H1 (cell line): ENCODE measurements at regions not wholly inside any gene's neighbourhood (a gene's known extent, or its start where the extent isn't known, plus 50 kb on each side); places are given as distances from the start of the nearest gene placed in this dataset.

Experiments
- CTCF ChIA-PET: fragments of 300-600 bp; sonication (Branson Sonifier 250); formaldehyde crosslinking; loops from one replicate; lab custom pipeline; 2021; ENCODE audit not compliant: partially characterized antibody; lab: Charles Lee
- POLR2A ChIA-PET: fragments of 300-600 bp; sonication (Branson Sonifier 250); formaldehyde crosslinking; loops from one replicate; lab custom pipeline; 2021; ENCODE audit warnings: inconsistent platforms; ENCODE audit not compliant: partially characterized antibody; lab: Charles Lee
- DNase-seq, 2 experiments: peaks; one replicate each; pipeline versions ENCODE4 v3.0.0 to v3.0.0-alpha.2; 2010 to 2022; ENCODE audit warnings: low spot score in 2 of 2, low read depth in 1 of 2, mixed read lengths in 1 of 2
- FAIRE-seq: peaks from 2 replicates; lab custom pipeline; 2011; peaks lifted over from hg19 to GRCh38; lab: Jason Lieb, UNC
- H2AFZ ChIP-seq: 2 replicates; pipeline ENCODE4 v1.8.1; 2012; ENCODE audit warnings: low read length, inconsistent platforms
- H2AK5ac ChIP-seq: 2 replicates; pipeline ENCODE4 v1.6.1; 2013; ENCODE audit warnings: low read depth, low read length
- H2BK120ac ChIP-seq: replicated peaks from 2 replicates; pipeline ENCODE3; 2013; ENCODE audit warnings: low read depth, low read length, inconsistent platforms
- H2BK12ac ChIP-seq: 2 replicates; pipeline ENCODE4 v1.6.1; 2013; ENCODE audit warnings: low read depth, low read length
- H2BK15ac ChIP-seq: 2 replicates; pipeline ENCODE4 v1.6.1; 2013; ENCODE audit warnings: low read length
- H2BK20ac ChIP-seq: 2 replicates; pipeline ENCODE4 v1.6.1; 2013; ENCODE audit warnings: low read length
- H2BK5ac ChIP-seq: 2 replicates; pipeline ENCODE4 v1.6.1; 2013; ENCODE audit warnings: low read depth, low read length
- H3K14ac ChIP-seq: 2 replicates; pipeline ENCODE4 v1.6.1; 2013; ENCODE audit warnings: inconsistent platforms; ENCODE audit not compliant: insufficient read length
- H3K18ac ChIP-seq: 2 replicates; pipeline ENCODE4 v1.6.1; 2013; ENCODE audit warnings: low read length; ENCODE audit errors: extremely low read depth
- H3K23ac ChIP-seq: 2 replicates; pipeline ENCODE4 v1.6.1; 2013; ENCODE audit warnings: inconsistent platforms; ENCODE audit not compliant: insufficient read length
- H3K23me2 ChIP-seq: 2 replicates; pipeline ENCODE4 v1.6.1; 2013; ENCODE audit warnings: low read depth, low read length
- H3K27ac ChIP-seq: 2 replicates; pipeline ENCODE4 v1.6.1; 2011; ENCODE audit warnings: low read depth, low read length, inconsistent platforms
- H3K27me3 ChIP-seq, 4 experiments: replicated peaks in 1 of 4; 1 replicate in 1 of 4; 2 replicates in 3 of 4; pipeline versions ENCODE4 v1.6.1 to v1.8.1; 2011 to 2013; ENCODE audit warnings: low read length in 3 of 4, mild to moderate bottlenecking in 3 of 4, inconsistent platforms in 2 of 4, mixed read lengths in 2 of 4, moderate library complexity in 1 of 4; ENCODE audit not compliant: control insufficient read depth in 3 of 4, insufficient read depth in 3 of 4; ENCODE audit errors: extremely low read depth in 1 of 4
- H3K36me3 ChIP-seq, 4 experiments: 2 replicates each; pipeline versions ENCODE4 v1.6.1 to v1.8.1; 2011 to 2013; ENCODE audit warnings: mild to moderate bottlenecking in 4 of 4, low read length in 3 of 4, moderate library complexity in 2 of 4, control low read depth in 1 of 4, inconsistent platforms in 1 of 4; ENCODE audit not compliant: insufficient read depth in 4 of 4, control insufficient read depth in 2 of 4
- H3K4ac ChIP-seq: replicated peaks from 2 replicates; pipeline ENCODE3; 2013; ENCODE audit warnings: low read length, low read depth, mixed read lengths, inconsistent platforms; ENCODE audit not compliant: insufficient read length
- H3K4me1 ChIP-seq, 4 experiments: replicated peaks in 1 of 4; 1 replicate in 1 of 4; 2 replicates in 3 of 4; pipeline versions ENCODE4 v1.6.1 to v1.8.1; 2011 to 2013; ENCODE audit warnings: low read length in 3 of 4, inconsistent platforms in 2 of 4, mixed read lengths in 1 of 4; ENCODE audit not compliant: insufficient read depth in 4 of 4, control insufficient read depth in 3 of 4
- H3K4me2 ChIP-seq, 2 experiments: 2 replicates each; pipeline versions ENCODE4 v1.6.1 to v1.8.1; 2011 to 2013; ENCODE audit warnings: low read depth in 2 of 2, low read length in 2 of 2, control low read depth in 1 of 2, inconsistent platforms in 1 of 2, mild to moderate bottlenecking in 1 of 2; ENCODE audit not compliant: insufficient read depth in 1 of 2
- H3K4me3 ChIP-seq, 4 experiments: fragments of 200-600, 300-600 bp in 1 of 4; sonication (generic), shearing (Covaris generic), sonication (Bioruptor Twin) in 1 of 4; 2 replicates each; pipeline versions ENCODE4 v1.5.1 to v1.8.1; 2011 to 2016; ENCODE audit warnings: low read length in 4 of 4, low read depth in 3 of 4, control low read depth in 2 of 4, inconsistent platforms in 2 of 4, mild to moderate bottlenecking in 2 of 4, mixed read lengths in 1 of 4, moderate library complexity in 1 of 4; ENCODE audit not compliant: insufficient read depth in 2 of 4; ENCODE audit errors: extremely low read depth in 1 of 4
- H3K56ac ChIP-seq: replicated peaks from 2 replicates; pipeline ENCODE3; 2013; ENCODE audit warnings: low read depth, mild to moderate bottlenecking, mixed read lengths, low read length, inconsistent platforms; ENCODE audit not compliant: insufficient read length
- H3K79me1 ChIP-seq: 2 replicates; pipeline ENCODE4 v1.6.1; 2013; ENCODE audit warnings: low read depth, low read length, control low read depth
- H3K79me2 ChIP-seq, 2 experiments: 2 replicates each; pipeline versions ENCODE4 v1.6.1 to v1.8.1; 2012 to 2013; ENCODE audit warnings: low read length in 2 of 2, mild to moderate bottlenecking in 2 of 2, inconsistent platforms in 1 of 2; ENCODE audit not compliant: insufficient read depth in 2 of 2, control insufficient read depth in 1 of 2
- H3K9ac ChIP-seq, 4 experiments: replicated peaks in 1 of 4; 1 replicate in 1 of 4; 2 replicates in 3 of 4; pipeline versions ENCODE4 v1.6.1 to v1.8.1; 2011 to 2013; ENCODE audit warnings: low read depth in 3 of 4, low read length in 3 of 4, control low read depth in 2 of 4, mild to moderate bottlenecking in 2 of 4, moderate library complexity in 2 of 4, inconsistent platforms in 1 of 4; ENCODE audit errors: extremely low read depth in 1 of 4
- H3K9me3 ChIP-seq, 2 experiments: 2 replicates each; pipeline versions ENCODE4 v1.6.1 to v1.8.1; 2012 to 2013; ENCODE audit warnings: mild to moderate bottlenecking in 2 of 2, moderate library complexity in 2 of 2, control low read depth in 1 of 2, inconsistent platforms in 1 of 2, low read depth in 1 of 2, low read length in 1 of 2, mixed read lengths in 1 of 2; ENCODE audit not compliant: insufficient read depth in 2 of 2
- H4K20me1 ChIP-seq, 2 experiments: replicated peaks in 1 of 2; 2 replicates each; pipeline versions ENCODE3 to v1.8.1; 2011 to 2013; ENCODE audit warnings: inconsistent platforms in 2 of 2, low read length in 2 of 2, mild to moderate bottlenecking in 1 of 2; ENCODE audit not compliant: insufficient read depth in 2 of 2, control insufficient read depth in 1 of 2
- H4K5ac ChIP-seq: 2 replicates; pipeline ENCODE4 v1.6.1; 2013; ENCODE audit warnings: low read length, low read depth, mixed read lengths, inconsistent platforms; ENCODE audit not compliant: insufficient read length
- H4K8ac ChIP-seq: 2 replicates; pipeline ENCODE4 v1.8.0; 2013; ENCODE audit warnings: mild to moderate bottlenecking, moderate library complexity, low read length, inconsistent platforms; ENCODE audit not compliant: insufficient read depth; ENCODE audit errors: extremely low read depth
- H4K91ac ChIP-seq: replicated peaks from 2 replicates; pipeline ENCODE3; 2013; ENCODE audit warnings: low read length, mixed read lengths, inconsistent platforms; ENCODE audit not compliant: insufficient read length
- MAFK ChIP-seq: IDR thresholded peaks from 2 replicates; pipeline ENCODE4 v1.6.1; 2012; ENCODE audit warnings: low read depth, mild to moderate bottlenecking, improper control_type of control experiment, low read length
- POLR2AphosphoS5 ChIP-seq: IDR thresholded peaks from 2 replicates; pipeline ENCODE4 v1.6.1; 2011; ENCODE audit warnings: low read depth, low read length
- WGBS, 2 experiments: shearing (Covaris generic) in 1 of 2; methylation state at CpG; one replicate each; pipeline versions ENCODE4 v1.1.6 to v1.1.7; 2013 to 2015; ENCODE audit warnings: low lambda C conversion rate in 2 of 2, mixed read lengths in 2 of 2, inconsistent platforms in 1 of 2, low coverage in 1 of 2, missing lambda C conversion rate in 1 of 2; ENCODE audit not compliant: insufficient replicate concordance in 2 of 2, insufficient coverage in 1 of 2, insufficient read length in 1 of 2; ENCODE audit errors: extremely low coverage in 1 of 2, missing lambda C conversion rate in 1 of 2; 5-methylcytosine and 5-hydroxymethylcytosine counted together

GRCh38 chr12:112734859-112735695 lies 56.5 kb upstream of the RPH3A start:
- no peak overlapping the region for H2AFZ ChIP-seq
- H3K27me3 ChIP-seq = no peaks in the 10 kb centered on the region
- H3K27ac ChIP-seq = no peak overlapping the region
- no peaks in the 10 kb centered on the region for H3K79me2 ChIP-seq
- no peak overlapping the region for H3K4me3 ChIP-seq
- H3K23ac ChIP-seq = no peak overlapping the region
- H3K9ac ChIP-seq = no peak overlapping the region
- ChIA-PET CTCF (interaction anchor here (0.6 to 0.8 kb wide), 2 partner anchors 57 to 163 kb away, joined by 3 to 4 read pairs; no protein-coding TSS in a partner anchor), POLR2A (no interaction called here)
- no peaks in the 10 kb centered on the region for H3K36me3 ChIP-seq
- H3K23me2 ChIP-seq = peaks cover 2% of the 10 kb centered on the region; the same call in 1 of the 2 replicates
- no peak overlapping the region for H3K4ac ChIP-seq
- H3K4me2 ChIP-seq = no peak overlapping the region
- no peak overlapping the region for H4K8ac ChIP-seq
- H4K5ac ChIP-seq = no peak overlapping the region
- H4K20me1 ChIP-seq = no peaks in the 10 kb centered on the region
- no peak overlapping the region for H2AK5ac ChIP-seq
- no peaks in the 10 kb centered on the region for H3K79me1 ChIP-seq
- DNase-seq (no peak), FAIRE-seq (no peak)
- H2BK12ac ChIP-seq = no peak overlapping the region
- H2BK5ac ChIP-seq = no peak overlapping the region
- WGBS, 2 experiments = 82% methylated on average over 12 of the region's 12 CpGs; no CpG with 5 or more reads in 1 of the 2 experiments
- H3K56ac ChIP-seq = no peak overlapping the region
- H3K9me3 ChIP-seq = no peaks in the 10 kb centered on the region
- H4K91ac ChIP-seq = no peak overlapping the region
- no peak overlapping the region for H3K14ac ChIP-seq
- H3K18ac ChIP-seq = no peak overlapping the region
- H2BK15ac ChIP-seq = no peak overlapping the region
- H3K4me1 ChIP-seq = peaks cover 0 to 2% (median 0%) of the 10 kb centered on the region in 4 experiments; a peak in 1 of 7 replicates
- no peak overlapping the region for H2BK120ac ChIP-seq
- no peak overlapping the region for H2BK20ac ChIP-seq
- TF ChIP-seq POLR2AphosphoS5 (no peak), MAFK (no peak)
